ENCODE measurements at regions not wholly inside any gene's neighbourhood (a gene's known extent, or its start where the extent isn't known, plus 50 kb on each side); places are given as distances from the start of the nearest gene placed in this dataset.

DNA sequence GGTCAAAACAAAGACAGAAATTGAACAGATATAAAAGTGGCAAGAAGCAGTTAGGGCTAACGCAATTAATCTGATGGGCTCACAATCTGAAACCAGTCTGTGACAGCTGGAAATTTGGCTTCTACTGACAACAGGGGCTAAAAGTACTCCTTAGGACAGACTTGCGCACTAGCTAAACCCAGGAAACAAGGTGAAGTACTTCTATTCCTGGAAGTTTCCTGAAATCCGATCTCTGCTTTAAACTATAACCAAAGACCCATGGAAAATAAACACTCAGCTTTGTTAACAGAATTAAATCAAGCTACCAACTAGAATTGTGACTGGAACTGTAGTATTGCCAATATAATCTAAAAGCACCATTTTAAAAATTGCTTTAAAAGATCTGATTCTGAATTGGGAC, 520.2 kb upstream of the ZWINT start:
- H3K27me3 ChIP-seq (replicated peaks in 1 of 2; ENCODE audit: control insufficient read depth in 2 of 2, insufficient read depth in 2 of 2, low read length in 1 of 2) = no peaks in the 10 kb centered on the region
- ChIA-PET POLR2A (no interaction called here), RAD21 (ENCODE audit: unreplicated experiment) (no interaction called here), SMC1A (ENCODE audit: uncharacterized antibody, unreplicated experiment) (no interaction called here), CTCF (no interaction called here)
- no peak overlapping the region for H2AFZ ChIP-seq (ENCODE audit: control insufficient read depth, low read depth, low read length)
- no peak overlapping the region for H3K9ac ChIP-seq (ENCODE audit: control insufficient read depth, insufficient read depth, low read length)
- H4K20me1 ChIP-seq (ENCODE audit: control insufficient read depth, insufficient read depth) = no peaks in the 10 kb centered on the region
- no peaks in the 10 kb centered on the region for H3K36me3 ChIP-seq (ENCODE audit: control insufficient read depth in 2 of 2, insufficient read depth in 2 of 2, low read length in 1 of 2)
- intact Hi-C loops (cut with micrococcal nuclease; ENCODE audit: unreplicated experiment) (no loop called here), in situ Hi-C loops (cut with MboI) (no loop called here)
- H3K4me1 ChIP-seq (ENCODE audit: control insufficient read depth, insufficient read depth, low read length) = no peaks in the 10 kb centered on the region
- no peak overlapping the region for H3K4me3 ChIP-seq
- H3K27ac ChIP-seq (ENCODE audit: control insufficient read depth, insufficient read depth) = no peak overlapping the region
- no peaks in the 10 kb centered on the region for H3K9me3 ChIP-seq (replicated peaks; ENCODE audit: control insufficient read depth, insufficient read depth, low read length)
- no peak overlapping the region for H3K4me2 ChIP-seq (ENCODE audit: control insufficient read depth, insufficient read depth)
- BruUV-seq (replicated peaks) = no TSS peak
- H3K79me2 ChIP-seq (ENCODE audit: control insufficient read depth, insufficient read depth, low read length) = no peaks in the 10 kb centered on the region
- FAIRE-seq = no peak
- 40% methylated on average over 3 of the region's 3 CpGs for WGBS (ENCODE audit: insufficient coverage, insufficient replicate concordance, low lambda C conversion rate, missing lambda C conversion rate)
- no peak for ATAC-seq
- DNase-seq (ENCODE audit: low read depth, low spot score) = no peak
- TF ChIP-seq SRF (IDR thresholded peaks at IDR 0.05; ENCODE audit: low read depth in 2 of 2, low read length in 2 of 2) (no peak), BHLHE40 (IDR thresholded peaks at IDR 0.05; ENCODE audit: borderline replicate concordance in 1 of 2, low read depth in 2 of 2, low read length in 1 of 2) (no peak), IKZF2 (IDR thresholded peaks at IDR 0.05) (no peak), RBBP5 (conservative IDR thresholded peaks at IDR 0.05) (no peak), POU2F2 (IDR thresholded peaks at IDR 0.05; ENCODE audit: borderline replicate concordance, low read depth, low read length) (no peak), DPF2 (IDR thresholded peaks at IDR 0.05) (no peak), PAX8 (IDR thresholded peaks at IDR 0.05) (no peak), MYC (IDR thresholded peaks at IDR 0.05; ENCODE audit: insufficient read depth, insufficient read length, insufficient replicate concordance, low read length, severe bottlenecking) (no peak), MXI1 (IDR thresholded peaks at IDR 0.05; ENCODE audit: low read depth, low read length) (no peak), SPI1 (IDR thresholded peaks at IDR 0.05; ENCODE audit: borderline replicate concordance, insufficient read depth, low read depth, low read length) (no peak), ZBED1 (IDR thresholded peaks at IDR 0.05; ENCODE audit: borderline replicate concordance) (no peak), CEBPB (IDR thresholded peaks at IDR 0.05; ENCODE audit: borderline replicate concordance in 1 of 2, low read depth in 2 of 2, low read length in 2 of 2) (no peak), ZNF24 (IDR thresholded peaks at IDR 0.05) (no peak), HDAC6 (IDR thresholded peaks at IDR 0.05; ENCODE audit: unreplicated experiment) (no peak)
- TF ChIP-seq, protein P1, sequence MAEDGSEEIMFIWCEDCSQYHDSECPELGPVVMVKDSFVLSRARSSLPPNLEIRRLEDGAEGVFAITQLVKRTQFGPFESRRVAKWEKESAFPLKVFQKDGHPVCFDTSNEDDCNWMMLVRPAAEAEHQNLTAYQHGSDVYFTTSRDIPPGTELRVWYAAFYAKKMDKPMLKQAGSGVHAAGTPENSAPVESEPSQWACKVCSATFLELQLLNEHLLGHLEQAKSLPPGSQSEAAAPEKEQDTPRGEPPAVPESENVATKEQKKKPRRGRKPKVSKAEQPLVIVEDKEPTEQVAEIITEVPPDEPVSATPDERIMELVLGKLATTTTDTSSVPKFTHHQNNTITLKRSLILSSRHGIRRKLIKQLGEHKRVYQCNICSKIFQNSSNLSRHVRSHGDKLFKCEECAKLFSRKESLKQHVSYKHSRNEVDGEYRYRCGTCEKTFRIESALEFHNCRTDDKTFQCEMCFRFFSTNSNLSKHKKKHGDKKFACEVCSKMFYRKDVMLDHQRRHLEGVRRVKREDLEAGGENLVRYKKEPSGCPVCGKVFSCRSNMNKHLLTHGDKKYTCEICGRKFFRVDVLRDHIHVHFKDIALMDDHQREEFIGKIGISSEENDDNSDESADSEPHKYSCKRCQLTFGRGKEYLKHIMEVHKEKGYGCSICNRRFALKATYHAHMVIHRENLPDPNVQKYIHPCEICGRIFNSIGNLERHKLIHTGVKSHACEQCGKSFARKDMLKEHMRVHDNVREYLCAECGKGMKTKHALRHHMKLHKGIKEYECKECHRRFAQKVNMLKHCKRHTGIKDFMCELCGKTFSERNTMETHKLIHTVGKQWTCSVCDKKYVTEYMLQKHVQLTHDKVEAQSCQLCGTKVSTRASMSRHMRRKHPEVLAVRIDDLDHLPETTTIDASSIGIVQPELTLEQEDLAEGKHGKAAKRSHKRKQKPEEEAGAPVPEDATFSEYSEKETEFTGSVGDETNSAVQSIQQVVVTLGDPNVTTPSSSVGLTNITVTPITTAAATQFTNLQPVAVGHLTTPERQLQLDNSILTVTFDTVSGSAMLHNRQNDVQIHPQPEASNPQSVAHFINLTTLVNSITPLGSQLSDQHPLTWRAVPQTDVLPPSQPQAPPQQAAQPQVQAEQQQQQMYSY (CRISPR knock-in tag; IDR thresholded peaks at IDR 0.05) = no peak
- TF ChIP-seq, protein P2, sequence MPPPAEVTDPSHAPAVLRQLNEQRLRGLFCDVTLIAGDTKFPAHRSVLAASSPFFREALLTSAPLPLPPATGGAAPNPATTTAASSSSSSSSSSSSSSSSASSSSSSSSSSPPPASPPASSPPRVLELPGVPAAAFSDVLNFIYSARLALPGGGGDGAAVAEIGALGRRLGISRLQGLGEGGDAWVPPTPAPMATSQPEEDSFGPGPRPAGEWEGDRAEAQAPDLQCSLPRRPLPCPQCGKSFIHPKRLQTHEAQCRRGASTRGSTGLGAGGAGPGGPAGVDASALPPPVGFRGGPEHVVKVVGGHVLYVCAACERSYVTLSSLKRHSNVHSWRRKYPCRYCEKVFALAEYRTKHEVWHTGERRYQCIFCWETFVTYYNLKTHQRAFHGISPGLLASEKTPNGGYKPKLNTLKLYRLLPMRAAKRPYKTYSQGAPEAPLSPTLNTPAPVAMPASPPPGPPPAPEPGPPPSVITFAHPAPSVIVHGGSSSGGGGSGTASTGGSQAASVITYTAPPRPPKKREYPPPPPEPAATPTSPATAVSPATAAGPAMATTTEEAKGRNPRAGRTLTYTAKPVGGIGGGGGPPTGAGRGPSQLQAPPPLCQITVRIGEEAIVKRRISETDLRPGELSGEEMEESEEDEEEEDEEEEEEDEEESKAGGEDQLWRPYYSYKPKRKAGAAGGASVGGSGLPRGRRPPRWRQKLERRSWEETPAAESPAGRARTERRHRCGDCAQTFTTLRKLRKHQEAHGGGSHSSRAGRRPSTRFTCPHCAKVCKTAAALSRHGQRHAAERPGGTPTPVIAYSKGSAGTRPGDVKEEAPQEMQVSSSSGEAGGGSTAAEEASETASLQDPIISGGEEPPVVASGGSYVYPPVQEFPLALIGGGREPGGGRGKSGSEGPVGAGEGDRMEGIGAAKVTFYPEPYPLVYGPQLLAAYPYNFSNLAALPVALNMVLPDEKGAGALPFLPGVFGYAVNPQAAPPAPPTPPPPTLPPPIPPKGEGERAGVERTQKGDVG (CRISPR knock-in tag; IDR thresholded peaks at IDR 0.05) = no peak
- TF ChIP-seq, protein P3, sequence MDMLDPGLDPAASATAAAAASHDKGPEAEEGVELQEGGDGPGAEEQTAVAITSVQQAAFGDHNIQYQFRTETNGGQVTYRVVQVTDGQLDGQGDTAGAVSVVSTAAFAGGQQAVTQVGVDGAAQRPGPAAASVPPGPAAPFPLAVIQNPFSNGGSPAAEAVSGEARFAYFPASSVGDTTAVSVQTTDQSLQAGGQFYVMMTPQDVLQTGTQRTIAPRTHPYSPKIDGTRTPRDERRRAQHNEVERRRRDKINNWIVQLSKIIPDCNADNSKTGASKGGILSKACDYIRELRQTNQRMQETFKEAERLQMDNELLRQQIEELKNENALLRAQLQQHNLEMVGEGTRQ (IDR thresholded peaks at IDR 0.05; ENCODE audit: borderline replicate concordance, low read depth, low read length) = no peak
- TF ChIP-seq, protein P4, sequence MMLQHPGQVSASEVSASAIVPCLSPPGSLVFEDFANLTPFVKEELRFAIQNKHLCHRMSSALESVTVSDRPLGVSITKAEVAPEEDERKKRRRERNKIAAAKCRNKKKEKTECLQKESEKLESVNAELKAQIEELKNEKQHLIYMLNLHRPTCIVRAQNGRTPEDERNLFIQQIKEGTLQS (IDR thresholded peaks at IDR 0.05; ENCODE audit: borderline replicate concordance, extremely low read depth, low read depth, low read length) = no peak

Data from GM12878 (cell line).